Ammon's horn (tissue), 1 donor: ENCODE measurements at regions not wholly inside any gene's neighbourhood (a gene's known extent, or its start where the extent isn't known, plus 50 kb on each side); places are given as distances from the start of the nearest gene placed in this dataset.

Experiments used
- DNase-seq: peaks from one replicate; pipeline ENCODE4 v3.0.0-alpha.2; 2016; ENCODE audit warnings: low spot score

- no peak for DNase-seq
These were observed 498.1 kb upstream of the TNC start for GRCh38 chr9:115615821-115616665.

DNA sequence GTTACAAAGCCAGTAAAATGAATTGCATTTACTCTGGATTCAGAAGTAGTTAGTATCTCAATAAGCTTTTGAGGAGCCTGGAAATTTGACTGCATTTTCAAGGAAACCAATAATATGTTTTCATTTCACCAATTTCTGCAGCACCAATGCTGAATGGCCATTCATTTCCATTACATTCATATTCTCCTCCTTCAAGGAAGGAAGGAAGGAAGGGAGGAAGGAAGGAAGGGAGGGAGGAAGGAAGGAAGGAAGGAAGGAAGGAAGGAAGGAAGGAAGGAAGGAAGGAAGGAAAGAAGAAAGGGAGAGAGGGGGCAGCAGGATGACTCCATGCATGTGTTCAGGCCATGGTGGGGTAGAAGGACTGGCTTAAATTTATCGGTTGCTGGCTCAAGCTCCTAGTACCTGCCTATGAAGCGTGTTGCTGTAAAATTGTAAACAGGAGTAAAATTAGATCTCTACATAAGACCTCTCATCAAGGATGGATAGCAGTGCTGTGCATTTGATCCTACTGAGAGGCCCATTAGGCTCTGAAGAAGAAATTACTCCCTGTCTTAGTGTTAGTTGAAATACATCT is 498.8 kb upstream of the TNC start:
- no peak for DNase-seq

GRCh38 chr9:115625251-115625650 is 507.3 kb upstream of the TNC start:
- DNase-seq: no peak

DNA sequence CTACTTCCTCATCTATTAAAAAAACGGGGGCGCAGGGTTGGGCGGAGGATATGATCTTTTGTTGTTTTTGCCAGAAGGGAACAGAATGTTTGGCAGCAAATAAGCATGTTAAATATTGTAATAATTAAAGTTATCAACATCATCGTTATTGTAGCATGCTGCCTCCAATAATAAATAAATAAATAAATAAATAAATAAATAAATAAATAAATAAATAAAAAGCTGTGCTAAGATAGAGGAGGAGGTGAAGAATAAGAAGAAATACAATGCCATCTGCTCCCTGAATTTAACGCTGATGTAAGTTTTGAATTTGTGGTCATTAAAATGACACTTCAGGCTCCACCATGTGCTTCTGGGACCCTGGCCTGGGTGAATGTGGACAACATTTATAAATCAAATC is 508.0 kb upstream of the TNC start:
- no peak for DNase-seq

DNA sequence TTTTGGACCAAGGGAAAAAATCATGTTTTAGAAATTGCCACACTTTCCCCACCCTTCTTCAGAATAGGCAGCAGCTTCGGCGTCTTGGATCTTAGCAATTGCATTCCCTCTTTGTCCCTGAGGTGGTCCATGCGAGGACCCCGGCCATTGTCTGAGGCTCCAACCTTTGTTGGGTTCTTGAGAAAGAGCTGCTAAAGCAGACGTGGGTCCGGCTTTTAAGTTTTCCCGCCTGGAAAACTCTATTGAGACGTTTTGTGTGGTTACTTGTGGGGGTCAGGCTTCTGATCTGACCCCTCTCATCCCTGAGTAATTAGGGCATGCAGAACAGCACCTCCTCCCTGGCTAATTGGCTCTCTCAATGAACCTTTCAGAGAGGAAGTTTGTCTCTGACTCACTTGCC is 509.6 kb upstream of the TNC start:
- DNase-seq: no peak

DNA sequence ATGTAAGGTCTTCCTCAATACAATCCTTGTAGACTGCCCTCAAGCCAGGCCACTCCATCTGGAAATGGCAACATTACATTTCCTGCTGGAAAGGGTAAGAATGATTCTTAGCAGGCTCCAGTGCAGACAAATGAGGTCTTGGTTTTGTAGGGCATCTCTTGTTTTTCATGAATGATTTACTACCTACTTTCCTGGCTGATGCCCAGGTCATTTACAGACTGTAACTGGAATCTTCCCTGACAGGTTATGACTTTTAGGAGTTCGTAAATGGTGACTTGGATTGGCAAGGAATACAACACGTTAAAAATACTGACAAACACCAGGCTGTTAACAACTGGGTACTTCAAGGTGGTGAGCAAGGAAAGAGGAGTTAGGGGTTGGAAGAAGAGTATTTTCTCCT is 510.5 kb upstream of the TNC start:
- DNase-seq: no peak

DNA sequence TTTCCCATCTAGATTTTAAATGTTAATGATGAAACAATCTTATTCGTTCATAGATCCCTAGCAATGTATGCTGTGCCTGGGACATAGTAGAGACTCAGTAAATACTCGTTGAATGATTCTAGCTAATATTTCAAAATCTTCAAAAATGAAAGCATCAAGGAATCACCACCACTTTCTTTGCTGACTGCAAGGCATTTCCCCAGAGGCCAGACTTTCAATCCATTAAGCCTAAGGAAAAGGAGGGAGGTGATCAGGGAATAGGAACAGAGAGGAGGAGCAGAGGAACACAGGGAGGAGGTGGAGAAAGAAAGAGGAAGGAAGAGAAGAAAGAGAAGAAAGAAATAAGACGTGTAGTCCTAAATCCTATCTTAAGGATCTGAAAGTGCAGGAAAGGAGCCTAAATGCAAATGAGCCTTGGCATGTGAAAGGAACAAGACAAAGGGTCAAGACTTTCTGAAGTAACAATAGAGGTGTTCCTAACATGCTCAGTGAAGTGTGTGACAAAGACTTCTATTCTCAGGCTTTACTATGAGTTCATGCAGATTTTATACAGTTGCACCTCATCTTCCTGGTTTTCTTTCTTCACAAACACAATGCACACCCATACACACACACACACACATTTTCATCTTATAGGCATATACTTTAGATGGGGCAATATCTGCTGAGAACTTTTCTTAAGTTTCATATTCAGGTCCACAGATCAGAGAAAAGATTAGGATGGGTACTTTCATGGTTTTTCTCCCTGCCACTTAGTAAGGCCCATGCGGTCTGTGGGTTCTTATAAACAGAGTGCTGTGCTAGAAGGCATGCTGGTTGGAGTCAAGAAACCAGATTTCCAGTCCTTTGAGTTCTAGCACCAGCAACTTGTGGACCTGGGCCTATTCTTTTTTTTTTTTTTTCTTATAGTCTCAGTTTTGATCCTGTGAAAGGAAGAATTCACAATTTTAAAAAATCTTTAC is 512.2 kb upstream of the TNC start:
- no peak for DNase-seq

DNA sequence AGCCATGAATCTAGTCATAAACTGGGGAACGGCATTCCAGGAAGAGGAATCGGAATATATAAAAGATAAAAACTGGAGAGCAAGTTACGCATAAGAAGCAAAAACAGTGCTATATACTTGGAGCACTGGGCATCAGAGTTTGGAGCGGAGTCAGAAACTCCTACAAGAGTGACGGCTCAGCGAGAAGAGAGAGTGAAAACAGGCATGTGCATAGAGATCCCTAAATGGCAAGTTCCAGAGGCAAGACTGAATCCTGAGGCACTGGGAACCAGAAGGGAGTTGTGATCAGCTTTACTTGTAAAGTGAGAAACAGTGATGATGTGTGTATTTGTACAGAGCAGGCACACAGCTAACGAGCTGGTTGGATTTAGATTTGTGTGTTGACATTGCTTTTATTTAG is 514.4 kb upstream of the TNC start:
- no peak for DNase-seq

DNA sequence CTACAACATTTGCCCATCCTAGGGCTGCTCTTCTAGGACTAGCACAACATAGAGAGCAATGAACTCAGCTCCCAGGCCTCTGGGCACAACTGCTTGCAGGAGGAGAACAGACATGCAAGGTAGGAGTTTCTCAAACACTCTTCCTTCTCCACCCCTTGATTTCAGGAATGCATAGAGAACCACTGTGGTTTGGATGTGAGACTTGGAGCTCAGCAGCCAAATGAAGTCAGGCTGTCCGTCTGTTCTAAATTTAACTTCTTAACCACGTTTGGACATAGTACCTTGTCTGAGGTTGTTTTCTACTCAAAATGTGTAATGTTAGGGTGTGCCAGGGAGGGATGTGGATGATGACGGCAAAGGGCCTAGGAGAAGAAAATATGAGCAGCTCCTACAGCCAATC is 515.1 kb upstream of the TNC start:
- no peak for DNase-seq

GRCh38 chr9:115635680-115636383 is 517.8 kb upstream of the PAPPA start:
- DNase-seq: no peak

DNA sequence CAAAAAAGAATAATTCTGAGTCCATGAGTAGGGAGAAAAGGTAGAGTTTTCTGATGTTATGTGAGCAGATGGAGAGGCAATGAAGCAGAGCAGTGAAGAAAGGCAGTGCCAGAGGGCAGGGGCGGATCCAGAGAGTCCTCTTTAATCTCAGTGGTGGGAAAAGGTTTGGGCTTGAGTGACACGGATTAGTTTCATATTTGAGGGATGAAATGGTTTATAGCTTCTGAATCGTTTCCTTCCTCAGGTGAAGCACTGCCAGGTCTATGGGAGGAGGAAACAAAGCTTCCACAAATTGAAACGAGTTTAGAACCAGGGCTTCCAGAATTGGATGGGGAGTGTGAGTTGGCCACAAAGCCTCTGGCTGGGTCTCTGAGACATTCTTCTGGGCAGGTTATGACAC is 517.0 kb upstream of the PAPPA start:
- DNase-seq: no peak

DNA sequence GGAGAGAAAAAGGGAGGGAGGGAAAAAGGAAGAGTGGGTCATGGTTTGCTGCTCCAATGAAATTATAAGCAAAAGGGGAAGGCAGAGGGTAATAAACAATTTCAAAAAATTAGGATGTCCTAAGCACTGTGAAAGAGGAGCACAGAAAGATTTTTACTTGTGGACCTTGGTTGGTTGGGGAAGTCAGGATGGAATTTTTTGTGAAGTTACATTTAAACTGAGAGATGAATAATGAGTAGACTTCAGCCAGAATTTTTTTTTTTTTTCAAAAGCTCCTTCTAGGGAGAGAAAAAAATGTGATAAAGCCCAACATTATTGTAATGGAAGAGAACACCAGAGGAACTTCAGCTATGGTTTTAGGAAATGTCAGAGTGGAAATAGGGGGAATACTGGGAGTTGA is 515.9 kb upstream of the PAPPA start:
- no peak for DNase-seq

GRCh38 chr9:115640887-115641286 is 512.7 kb upstream of the PAPPA start:
- no peak for DNase-seq

- DNase-seq: no peak
These were observed 511.3 kb upstream of the PAPPA start for GRCh38 chr9:115642285-115642684.

DNA sequence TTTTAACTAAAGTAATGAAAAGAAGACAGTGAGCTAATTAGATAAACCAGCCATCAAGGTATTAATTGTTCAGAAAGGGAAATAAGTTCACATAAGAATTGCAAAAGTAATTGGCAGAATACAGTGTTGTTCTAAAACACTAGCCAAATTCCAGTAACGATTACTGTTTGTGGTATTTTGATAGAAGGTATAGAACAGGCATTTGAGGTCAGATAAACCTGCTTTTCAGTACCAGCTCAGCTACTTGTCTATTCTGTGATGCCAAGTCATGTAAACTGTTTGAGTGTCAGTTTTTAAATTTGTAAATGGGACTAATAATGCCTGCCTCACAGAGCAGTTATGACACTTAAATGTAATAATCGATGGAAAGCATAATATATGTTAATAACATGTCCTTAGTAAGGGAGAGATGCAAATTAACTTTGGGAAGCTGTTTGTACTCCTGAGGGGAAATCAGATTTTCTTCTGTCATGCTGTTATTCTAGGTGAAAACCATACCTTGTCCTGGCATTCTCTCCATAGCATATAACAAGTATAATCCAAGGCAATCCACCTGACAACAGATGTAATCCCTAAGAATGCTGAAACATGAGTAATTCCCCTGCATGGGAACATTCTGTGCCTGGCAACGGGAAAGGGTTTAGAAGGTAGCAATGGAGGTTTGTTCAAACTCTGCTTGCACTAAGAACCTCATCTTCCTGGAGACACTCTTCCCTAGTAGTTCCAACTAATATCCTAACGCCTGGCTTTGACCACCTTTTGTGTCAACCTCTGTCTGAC is 509.5 kb upstream of the PAPPA start:
- DNase-seq: no peak

DNA sequence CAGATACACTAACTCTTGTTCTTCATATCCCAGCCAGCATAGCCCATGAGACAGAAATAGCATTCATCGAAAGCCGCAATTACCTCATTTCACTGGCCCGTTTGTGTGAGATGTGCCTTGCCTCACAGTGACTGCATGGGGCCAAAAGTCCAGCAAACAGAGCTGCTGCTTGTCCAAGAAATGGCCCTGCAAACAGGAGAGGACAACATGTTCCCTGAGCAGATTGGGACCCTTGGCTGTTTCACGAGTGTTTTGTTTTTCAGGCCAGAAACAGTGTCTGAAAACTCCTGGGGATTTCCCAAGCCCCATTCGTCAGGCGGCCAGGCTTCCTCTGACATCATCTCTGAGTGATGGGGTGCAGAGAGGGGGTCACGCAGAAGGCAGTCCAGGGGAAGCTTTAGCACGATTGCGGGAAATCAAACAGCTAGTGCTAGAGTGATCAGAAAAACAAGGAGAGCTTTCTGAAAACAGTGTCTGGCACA is 503.6 kb upstream of the PAPPA start:
- peak; percentile 89 for DNase-seq

- no peak for DNase-seq
These were observed 502.8 kb upstream of the PAPPA start for GRCh38 chr9:115650768-115651167.

- DNase-seq: no peak
These were observed 502.1 kb upstream of the PAPPA start for GRCh38 chr9:115651461-115651860.

GRCh38 chr9:115653171-115653606 is 500.4 kb upstream of the PAPPA start:
- no peak for DNase-seq

- no peak for DNase-seq
These were observed 495.9 kb upstream of the PAPPA start for GRCh38 chr9:115657695-115658094.

DNA sequence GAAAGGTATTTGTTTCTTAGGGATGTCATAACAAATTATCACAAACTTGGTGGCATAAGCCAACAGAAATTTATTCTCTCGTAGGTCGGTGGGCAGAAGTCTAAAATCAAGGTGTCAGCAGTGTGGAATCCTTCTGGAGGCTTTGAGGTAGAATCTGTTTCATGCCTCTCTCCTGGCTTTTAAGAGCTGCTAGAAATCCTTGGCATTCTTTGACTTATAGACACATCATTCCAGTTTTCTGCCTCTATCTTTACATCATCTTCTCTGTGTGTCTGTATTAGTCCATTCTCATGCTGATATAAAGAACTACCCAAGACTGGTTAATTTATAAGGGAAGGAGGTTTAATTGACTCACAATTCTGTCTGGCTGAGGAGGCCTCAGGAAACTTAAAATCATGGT is 488.1 kb upstream of the PAPPA start:
- DNase-seq: no peak
